Mesendoderm (in vitro differentiated cells): ENCODE measurements at regions not wholly inside any gene's neighbourhood (a gene's known extent, or its start where the extent isn't known, plus 50 kb on each side); places are given as distances from the start of the nearest gene placed in this dataset.
"Not testable (repeated sequence)": the region's sequence is repeated elsewhere in the genome, so short reads cannot be mapped to it uniquely, and the experiment has no call there.

Experiments used
- DNase-seq: peaks from one replicate; pipeline ENCODE4 v3.0.0; 2013
- H2AK5ac ChIP-seq: 2 replicates; pipeline ENCODE4 v1.6.1; 2013; ENCODE audit warnings: low read length, inconsistent platforms
- H2BK120ac ChIP-seq: 2 replicates; pipeline ENCODE4 v1.6.1; 2013; ENCODE audit warnings: low read depth, mild to moderate bottlenecking, low read length, moderate library complexity, mixed read lengths
- H2BK15ac ChIP-seq: replicated peaks from 2 replicates; pipeline ENCODE4 v1.6.1; 2013; ENCODE audit warnings: low read depth, mild to moderate bottlenecking, moderate library complexity
- H2BK5ac ChIP-seq: 2 replicates; pipeline ENCODE4 v1.6.1; 2013; ENCODE audit warnings: low read length, inconsistent platforms
- H3K18ac ChIP-seq: 2 replicates; pipeline ENCODE4 v1.6.1; 2013; ENCODE audit warnings: mild to moderate bottlenecking, low read length, mixed read lengths
- H3K23ac ChIP-seq: one replicate; pipeline ENCODE4 v1.6.1; 2013; ENCODE audit warnings: low read length
- H3K27ac ChIP-seq: 2 replicates; pipeline ENCODE4 v1.5.1; 2013; ENCODE audit warnings: low read depth, mild to moderate bottlenecking, inconsistent platforms, low read length, moderate library complexity
- H3K27me3 ChIP-seq: 2 replicates; pipeline ENCODE4 v1.6.1; 2013; ENCODE audit warnings: low read length, control low read depth, mild to moderate bottlenecking, inconsistent platforms; ENCODE audit not compliant: insufficient read depth, poor library complexity
- H3K36me3 ChIP-seq: 2 replicates; pipeline ENCODE4 v1.6.1; 2013; ENCODE audit warnings: low read length, inconsistent platforms; ENCODE audit not compliant: control insufficient read depth, insufficient read depth
- H3K4ac ChIP-seq: one replicate; pipeline ENCODE4 v1.6.1; 2013; ENCODE audit warnings: low read depth, mild to moderate bottlenecking, low read length, moderate library complexity
- H3K4me1 ChIP-seq: 2 replicates; pipeline ENCODE4 v1.6.1; 2013; ENCODE audit warnings: low read depth, low read length, inconsistent platforms; ENCODE audit not compliant: control insufficient read depth
- H3K4me2 ChIP-seq: 2 replicates; pipeline ENCODE4 v1.6.1; 2013; ENCODE audit warnings: low read length
- H3K4me3 ChIP-seq: 2 replicates; pipeline ENCODE4 v1.5.1; 2013; ENCODE audit warnings: mild to moderate bottlenecking, low read length
- H3K56ac ChIP-seq: one replicate; pipeline ENCODE4 v1.6.1; 2013; ENCODE audit warnings: low read length
- H3K79me1 ChIP-seq: 2 replicates; pipeline ENCODE4 v1.6.1; 2013; ENCODE audit warnings: low read length, inconsistent platforms
- H3K79me2 ChIP-seq: 2 replicates; pipeline ENCODE4 v1.6.1; 2013; ENCODE audit warnings: mild to moderate bottlenecking, low read length; ENCODE audit not compliant: control insufficient read depth, insufficient read depth
- H3K9ac ChIP-seq: 2 replicates; pipeline ENCODE4 v1.6.1; 2013; ENCODE audit warnings: low read length, inconsistent platforms
- H4K5ac ChIP-seq: one replicate; pipeline ENCODE4 v1.6.1; 2013; ENCODE audit warnings: low read length
- H4K8ac ChIP-seq: one replicate; pipeline ENCODE4 v1.6.1; 2013; ENCODE audit warnings: low read depth, mild to moderate bottlenecking, control low read depth, low read length, moderate library complexity
- WGBS: extraction: QIAGEN DNeasy Blood & Tissue Kit; methylation state at CpG from one replicate; pipeline ENCODE4 v1.1.7; 2013; ENCODE audit warnings: low lambda C conversion rate, missing lambda C conversion rate; ENCODE audit not compliant: insufficient coverage; ENCODE audit errors: extremely low coverage; 5-methylcytosine and 5-hydroxymethylcytosine counted together

GRCh38 chr6:82118150-82118562 lies 129.4 kb downstream of the IBTK start:
- no peak overlapping the region for H3K27ac ChIP-seq
- H3K18ac ChIP-seq = no peak overlapping the region
- H3K4me3 ChIP-seq = no peak overlapping the region
- H3K27me3 ChIP-seq = no peaks in the 10 kb centered on the region
- no peak overlapping the region for H3K4ac ChIP-seq
- no CpG with 5 or more reads among the region's 3 CpGs for WGBS
- no peak overlapping the region for H2BK15ac ChIP-seq
- DNase-seq = no peak
- H3K9ac ChIP-seq = no peak overlapping the region
- no peak overlapping the region for H3K4me2 ChIP-seq
- no peak overlapping the region for H2BK120ac ChIP-seq
- no peak overlapping the region for H4K5ac ChIP-seq
- no peak overlapping the region for H3K56ac ChIP-seq
- H2AK5ac ChIP-seq = no peak overlapping the region
- no peaks in the 10 kb centered on the region for H3K4me1 ChIP-seq
- no peaks in the 10 kb centered on the region for H3K36me3 ChIP-seq
- H3K79me1 ChIP-seq = no peaks in the 10 kb centered on the region
- H3K23ac ChIP-seq = no peak overlapping the region
- no peak overlapping the region for H4K8ac ChIP-seq
- H3K79me2 ChIP-seq = no peaks in the 10 kb centered on the region
- no peak overlapping the region for H2BK5ac ChIP-seq

GRCh38 chr6:82114748-82115147 lies 132.8 kb downstream of the IBTK start:
- H3K79me2 ChIP-seq = no peaks in the 10 kb centered on the region
- no peaks in the 10 kb centered on the region for H3K27me3 ChIP-seq
- H3K4me3 ChIP-seq = no peak overlapping the region
- no CpG with 5 or more reads among the region's 3 CpGs for WGBS
- H3K4me2 ChIP-seq = no peak overlapping the region
- H3K4ac ChIP-seq = no peak overlapping the region
- no peak overlapping the region for H2AK5ac ChIP-seq
- DNase-seq = no peak
- no peaks in the 10 kb centered on the region for H3K36me3 ChIP-seq
- no peak overlapping the region for H3K56ac ChIP-seq
- no peak overlapping the region for H3K23ac ChIP-seq
- H2BK15ac ChIP-seq = no peak overlapping the region
- H3K79me1 ChIP-seq = no peaks in the 10 kb centered on the region
- no peak overlapping the region for H4K8ac ChIP-seq
- no peak overlapping the region for H3K9ac ChIP-seq
- no peak overlapping the region for H2BK120ac ChIP-seq
- H3K27ac ChIP-seq = no peak overlapping the region
- H2BK5ac ChIP-seq = no peak overlapping the region
- no peak overlapping the region for H4K5ac ChIP-seq
- no peaks in the 10 kb centered on the region for H3K4me1 ChIP-seq
- no peak overlapping the region for H3K18ac ChIP-seq

- Histone ChIP-seq H3K36me3 (no peaks in the 10 kb centered on the region), H3K23ac (no peak overlapping the region), H2BK120ac (no peak overlapping the region), H4K8ac (no peak overlapping the region), H3K27me3 (no peaks in the 10 kb centered on the region), H4K5ac (no peak overlapping the region), H3K4me3 (no peak overlapping the region), H3K79me2 (no peaks in the 10 kb centered on the region), H3K79me1 (no peaks in the 10 kb centered on the region), H3K18ac (no peak overlapping the region), H3K27ac (no peak overlapping the region), H2AK5ac (no peak overlapping the region), H3K4me2 (no peak overlapping the region), H3K4ac (no peak overlapping the region), H2BK15ac (no peak overlapping the region), H3K9ac (no peak overlapping the region), H3K4me1 (no peaks in the 10 kb centered on the region), H2BK5ac (no peak overlapping the region), H3K56ac (no peak overlapping the region)
- no CpG with 5 or more reads among the region's 3 CpGs for WGBS
- DNase-seq = peak; percentile 11
Observed at GRCh38 chr6:82113231-82113630, 134.3 kb downstream of the IBTK start.

GRCh38 chr6:82111818-82112217 lies 135.7 kb downstream of the IBTK start:
- Histone ChIP-seq H3K18ac (no peak overlapping the region), H3K27me3 (no peaks in the 10 kb centered on the region), H3K56ac (no peak overlapping the region), H2BK15ac (no peak overlapping the region), H3K27ac (no peak overlapping the region), H3K9ac (no peak overlapping the region), H3K23ac (no peak overlapping the region), H3K79me2 (no peaks in the 10 kb centered on the region), H2BK120ac (no peak overlapping the region), H4K5ac (no peak overlapping the region), H3K4me2 (no peak overlapping the region), H3K4me3 (no peak overlapping the region), H4K8ac (no peak overlapping the region), H3K4me1 (no peaks in the 10 kb centered on the region), H3K36me3 (no peaks in the 10 kb centered on the region), H2BK5ac (no peak overlapping the region), H3K79me1 (no peaks in the 10 kb centered on the region), H3K4ac (no peak overlapping the region), H2AK5ac (no peak overlapping the region)
- DNase-seq = no peak

GRCh38 chr6:82111114-82111513 lies 136.4 kb downstream of the IBTK start:
- H3K79me1 ChIP-seq = no peaks in the 10 kb centered on the region
- H2BK15ac ChIP-seq = no peak overlapping the region
- no peak overlapping the region for H3K9ac ChIP-seq
- no peaks in the 10 kb centered on the region for H3K27me3 ChIP-seq
- H3K79me2 ChIP-seq = no peaks in the 10 kb centered on the region
- no peak overlapping the region for H3K27ac ChIP-seq
- H3K36me3 ChIP-seq = no peaks in the 10 kb centered on the region
- no peak overlapping the region for H2BK120ac ChIP-seq
- no peak overlapping the region for H2BK5ac ChIP-seq
- H4K8ac ChIP-seq = no peak overlapping the region
- no peak overlapping the region for H3K4me2 ChIP-seq
- DNase-seq = no peak
- no peak overlapping the region for H2AK5ac ChIP-seq
- no peaks in the 10 kb centered on the region for H3K4me1 ChIP-seq
- H3K56ac ChIP-seq = no peak overlapping the region
- no peak overlapping the region for H4K5ac ChIP-seq
- H3K18ac ChIP-seq = no peak overlapping the region
- no peak overlapping the region for H3K4ac ChIP-seq
- no peak overlapping the region for H3K4me3 ChIP-seq
- H3K23ac ChIP-seq = no peak overlapping the region

GRCh38 chr6:82103171-82103570 lies 144.4 kb downstream of the IBTK start:
- H3K23ac ChIP-seq, H3K56ac ChIP-seq, H3K79me1 ChIP-seq, H3K4ac ChIP-seq, H3K36me3 ChIP-seq, H2BK5ac ChIP-seq, H3K4me1 ChIP-seq, H3K79me2 ChIP-seq, DNase-seq, H4K8ac ChIP-seq, H2BK120ac ChIP-seq, H3K9ac ChIP-seq, H2BK15ac ChIP-seq, H3K18ac ChIP-seq, H4K5ac ChIP-seq, H3K4me3 ChIP-seq, H2AK5ac ChIP-seq, H3K27me3 ChIP-seq, H3K27ac ChIP-seq, H3K4me2 ChIP-seq: not testable (repeated sequence)
- no CpG with 5 or more reads among the region's 3 CpGs for WGBS
